Stimulated activated CD8-positive, alpha-beta memory T cell treated with anti-CD3 and anti-CD28 coated beads, Interleukin-2, amount 100 ng/mL, for 48 hours (primary cell): ENCODE measurements at regions not wholly inside any gene's neighbourhood (a gene's known extent, or its start where the extent isn't known, plus 50 kb on each side); places are given as distances from the start of the nearest gene placed in this dataset.
A peak's percentile ranks its signal among the peaks of the same experiment; 100 is the strongest.

ENCODE experiments used
- DNase-seq, 2 donors: peaks; one replicate each; pipeline ENCODE4 v3.0.0-alpha.2; 2020; ENCODE audit warnings: low read depth in 2 of 2

DNA sequence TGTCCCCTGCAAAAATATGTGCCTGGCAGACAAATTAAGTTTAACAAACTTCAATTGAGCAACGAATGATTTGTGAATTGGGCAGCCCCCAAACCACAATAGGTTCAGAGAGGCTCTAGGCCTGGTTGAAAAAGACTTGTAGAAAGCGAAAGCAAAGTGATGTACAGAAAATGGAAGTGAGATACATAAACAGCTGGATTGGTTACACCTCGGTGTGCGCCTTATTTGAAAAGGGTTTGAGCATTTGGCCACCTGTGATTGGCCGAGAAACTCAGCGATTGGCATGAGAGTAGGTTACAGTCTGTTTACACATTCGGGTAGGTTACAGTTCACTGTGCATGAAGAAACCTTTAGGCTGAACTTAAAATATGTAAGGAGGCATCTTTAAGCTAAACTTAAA, 136.9 kb downstream of the CD83 start:
- no peak for DNase-seq

DNA sequence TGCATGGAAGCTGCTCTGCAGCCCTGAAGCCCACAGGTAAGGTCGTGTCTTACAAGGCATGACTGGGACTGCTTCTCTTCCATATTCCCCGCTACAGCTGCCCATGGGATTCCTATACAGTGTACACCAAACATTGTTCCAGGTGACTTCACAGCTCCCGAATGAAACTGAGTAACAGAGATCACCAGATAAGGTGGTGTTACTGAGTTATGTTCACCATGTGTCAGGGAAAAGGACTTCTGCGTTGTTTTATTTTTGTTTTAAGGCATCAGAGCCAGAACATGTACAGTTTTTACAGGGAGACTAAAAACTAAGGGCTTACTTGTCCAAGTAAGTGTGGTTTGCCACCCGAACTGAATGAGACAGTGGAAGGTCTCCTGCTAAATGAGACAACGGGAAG, 138.3 kb downstream of the CD83 start:
- DNase-seq: no peak

DNA sequence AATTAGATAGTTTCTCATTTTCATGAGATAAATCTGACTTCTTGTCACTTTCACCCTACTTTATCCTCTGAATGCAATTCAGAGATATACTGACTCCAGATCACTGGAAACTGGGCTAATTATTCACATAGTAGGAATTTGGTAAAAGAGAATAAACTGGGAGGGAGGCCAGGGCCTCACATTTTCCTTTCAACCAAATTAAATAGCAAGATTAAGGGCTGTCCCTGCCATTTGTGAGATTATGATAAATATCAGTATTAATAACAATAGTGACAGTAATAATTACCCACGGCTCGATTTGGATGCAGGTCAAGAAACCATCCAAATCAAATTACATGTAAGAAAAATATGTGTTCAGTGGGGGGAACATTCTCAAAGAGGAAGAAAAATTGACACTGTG, 140.5 kb downstream of the CD83 start:
- no peak for DNase-seq

DNA sequence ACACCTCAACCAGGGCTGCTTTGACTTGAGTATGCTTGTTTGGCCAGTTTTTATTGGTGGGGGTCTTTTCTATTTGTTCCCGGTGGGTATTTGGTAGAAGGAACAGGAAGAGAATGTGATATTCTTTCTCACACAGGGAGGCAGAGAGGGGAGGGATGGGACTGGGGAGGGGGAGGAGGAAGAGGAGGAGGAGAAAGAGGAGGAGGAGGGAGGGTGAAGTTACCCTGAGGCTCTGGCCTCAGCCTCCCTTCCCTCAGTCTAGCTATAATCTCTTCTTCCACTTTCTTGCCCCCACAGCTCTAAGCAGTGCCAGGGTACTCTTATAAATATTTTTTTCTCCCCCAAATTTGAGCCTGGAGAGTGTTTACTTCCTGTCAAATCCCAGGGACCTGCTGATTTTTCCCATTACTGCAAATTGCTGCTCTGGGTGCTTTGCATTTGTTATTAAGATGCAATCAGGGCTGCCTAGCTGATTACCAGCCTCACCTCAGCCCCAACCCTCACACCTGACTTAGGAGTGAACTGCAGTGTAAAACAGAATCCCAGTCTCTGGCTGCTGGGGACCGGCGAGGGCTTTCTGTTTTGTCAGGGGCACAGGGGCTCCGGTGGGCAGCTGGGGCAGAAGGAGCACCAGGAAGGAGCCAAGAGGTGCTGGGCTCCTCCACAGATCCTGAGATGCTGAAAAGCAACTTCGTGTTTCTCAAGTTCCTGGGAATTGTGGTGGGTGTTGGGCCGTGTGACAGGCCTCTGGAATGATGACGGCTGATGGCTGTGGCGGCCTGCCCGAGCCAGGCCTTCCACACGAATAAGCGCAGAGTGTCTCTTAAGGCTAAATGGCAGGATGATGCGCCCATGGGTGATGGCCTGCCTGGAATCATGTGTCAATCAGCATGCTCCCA, 141.4 kb downstream of the CD83 start:
- DNase-seq: no peak

DNA sequence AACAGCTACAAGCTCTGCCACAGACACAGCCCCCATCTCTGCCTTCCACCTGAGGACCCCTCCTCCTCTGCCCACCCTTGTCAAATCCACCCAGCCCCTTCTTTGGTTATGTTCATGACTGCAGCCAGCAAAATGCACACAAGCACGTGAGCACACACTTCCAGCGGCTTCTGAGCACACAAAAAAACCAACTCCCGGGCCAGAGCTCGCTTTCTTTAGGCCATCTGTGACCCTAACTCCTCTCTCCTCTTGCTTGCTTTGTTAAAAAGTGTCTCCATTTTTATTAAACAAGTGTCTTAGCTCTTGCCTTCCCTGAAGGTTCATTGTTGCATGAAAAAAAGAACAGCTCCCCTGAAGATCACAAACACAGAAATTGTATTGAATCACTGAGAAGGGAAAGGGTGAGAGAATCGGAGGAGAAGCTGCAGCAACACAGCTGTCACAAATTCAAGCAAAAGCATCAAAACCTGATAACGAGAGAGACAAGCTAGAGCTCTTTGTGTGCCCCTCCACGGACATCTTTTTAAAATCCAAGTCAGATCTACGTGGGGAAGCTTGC, 142.1 kb downstream of the CD83 start:
- DNase-seq: no peak

DNA sequence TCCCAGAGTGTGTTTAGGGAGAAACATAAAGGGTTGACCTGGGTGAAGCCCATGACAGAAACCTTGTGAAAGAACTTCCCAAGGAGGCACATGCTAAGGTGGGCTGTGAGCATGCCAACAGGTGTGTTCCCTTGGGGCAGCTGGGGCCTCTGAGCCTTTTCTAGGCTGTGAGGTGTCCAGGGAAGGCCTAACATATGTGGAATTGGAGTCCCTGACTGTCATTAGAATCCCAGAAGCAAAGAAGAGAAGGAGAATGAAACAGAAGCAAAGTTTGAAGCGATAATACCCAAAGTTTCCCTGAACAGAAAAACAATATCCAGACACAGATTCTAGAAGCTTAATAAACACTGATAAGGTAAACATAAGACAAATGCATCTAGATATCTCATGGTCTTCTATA, 143.3 kb downstream of the CD83 start:
- no peak for DNase-seq

DNA sequence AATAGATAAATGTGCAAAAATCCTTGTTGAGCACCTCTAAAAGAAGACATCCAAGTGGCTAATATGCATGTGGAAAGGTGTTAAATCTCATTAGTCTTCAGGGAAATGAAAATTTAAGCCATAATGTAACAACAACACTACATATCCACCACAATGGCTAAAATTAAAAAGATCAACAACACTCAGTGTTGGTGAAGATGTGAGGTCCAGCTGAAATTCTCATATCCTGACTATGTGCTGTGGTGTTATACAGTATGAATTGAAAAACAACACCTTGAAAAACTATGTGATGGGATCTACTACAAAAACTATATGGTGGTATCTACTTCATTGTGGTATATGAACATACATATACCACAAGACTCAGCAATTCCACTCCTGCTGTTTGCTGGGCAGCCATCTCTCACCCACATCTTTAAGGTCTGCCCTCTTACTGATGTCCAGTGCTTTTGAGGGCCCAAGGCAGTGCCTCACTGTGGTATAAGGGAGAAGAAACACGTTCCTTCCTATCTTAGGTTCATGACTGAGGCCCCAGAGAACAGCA, 146.4 kb downstream of the CD83 start:
- DNase-seq: no peak

DNA sequence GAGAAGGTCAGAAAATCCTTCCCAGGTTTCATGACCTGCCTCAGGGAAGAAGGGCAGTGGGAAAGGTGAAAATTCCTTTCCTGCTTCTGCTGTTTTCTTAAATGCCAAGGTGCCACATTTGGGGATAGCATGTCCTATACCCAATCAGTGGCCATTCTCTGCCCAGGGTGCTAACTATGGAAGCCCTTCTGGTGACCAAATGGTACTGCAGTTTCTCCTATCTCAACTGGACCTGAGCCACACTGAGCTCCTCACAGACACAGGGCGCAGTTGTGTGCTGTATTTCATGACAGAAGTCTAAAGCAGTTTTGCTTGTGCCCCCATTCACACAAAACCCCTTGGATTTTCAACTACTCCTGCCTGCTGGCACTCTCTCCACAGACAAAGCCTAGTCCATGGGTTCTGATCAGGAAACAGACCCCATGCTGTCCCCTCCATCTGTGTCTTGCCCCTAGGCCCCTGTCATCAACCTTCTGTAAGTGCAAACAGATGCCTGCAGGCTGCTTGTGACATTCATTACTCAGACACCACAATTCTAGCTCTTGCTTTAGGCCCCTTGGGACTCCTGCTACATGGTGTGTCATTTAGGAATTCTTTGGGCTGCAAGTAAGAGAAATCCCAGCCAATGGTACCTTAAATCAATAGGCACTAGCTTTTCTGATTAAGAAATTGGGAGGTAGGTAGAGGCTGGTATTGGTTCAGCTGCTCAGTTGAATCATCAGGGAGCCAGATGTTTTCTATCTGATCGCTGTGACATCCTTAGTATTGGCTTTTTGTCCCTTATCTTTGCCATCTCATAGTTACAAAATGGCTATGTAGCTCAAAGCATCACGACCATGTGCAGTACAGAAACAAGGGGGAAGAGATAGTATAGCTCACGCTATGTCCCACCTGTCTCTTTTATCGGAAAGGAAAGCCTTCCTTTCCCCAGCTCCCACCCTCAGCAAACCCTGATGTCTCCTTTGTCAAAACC, 147.8 kb downstream of the CD83 start:
- no peak for DNase-seq

DNA sequence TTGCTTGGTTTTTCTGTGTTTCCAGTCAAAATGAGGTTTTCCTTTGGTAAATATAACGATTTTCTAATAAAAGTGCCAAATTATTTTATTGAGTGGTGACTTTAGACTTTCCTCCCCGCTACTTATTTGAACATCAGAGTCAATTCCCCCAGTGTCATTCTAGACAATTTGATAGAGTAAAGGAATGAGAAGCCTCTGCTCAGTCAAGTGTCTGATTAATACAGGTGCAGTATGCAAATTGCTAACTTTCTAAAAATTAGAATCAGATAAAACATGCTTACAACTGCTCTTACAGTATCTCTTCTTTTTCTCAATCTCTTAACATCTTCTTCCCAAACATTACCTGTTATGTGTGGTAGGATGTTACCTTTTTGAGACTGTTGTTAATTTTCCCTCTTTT, 148.7 kb downstream of the CD83 start:
- no peak for DNase-seq

DNA sequence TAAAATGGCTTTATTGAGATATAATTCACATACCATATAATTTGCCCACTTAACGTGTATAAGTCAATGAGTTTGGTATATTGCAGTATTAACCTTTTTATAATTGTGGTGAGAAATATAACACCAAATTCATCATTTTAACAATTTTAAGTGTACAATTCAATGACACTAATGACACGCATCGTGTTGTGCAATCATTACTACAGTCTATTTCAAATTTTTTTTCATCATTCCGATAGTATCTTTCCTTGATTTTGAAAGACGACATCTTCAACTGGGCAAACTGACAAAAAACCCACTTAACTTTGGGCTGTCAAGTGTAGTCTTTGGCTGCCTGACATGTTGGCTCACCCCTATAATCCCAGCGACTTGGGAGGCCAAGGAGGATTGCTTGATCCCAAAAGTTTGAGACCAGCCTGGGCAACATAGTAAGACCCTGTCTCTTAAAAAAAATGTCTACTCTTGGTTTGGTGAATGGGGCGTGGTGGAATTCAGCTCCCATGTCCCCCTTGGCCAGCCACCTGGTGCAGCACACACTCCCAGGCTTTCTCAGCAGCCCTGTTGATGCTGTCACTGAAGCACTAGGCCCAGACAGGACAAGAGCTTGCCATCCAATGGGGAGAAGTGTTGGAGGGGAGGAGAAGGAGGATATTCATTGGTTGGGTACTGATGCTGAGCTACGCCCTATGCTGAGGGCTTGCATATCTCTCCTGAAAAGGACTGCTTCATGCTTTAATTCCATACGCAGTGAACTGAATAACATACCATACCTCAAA, 150.5 kb downstream of the CD83 start:
- DNase-seq: no peak

DNA sequence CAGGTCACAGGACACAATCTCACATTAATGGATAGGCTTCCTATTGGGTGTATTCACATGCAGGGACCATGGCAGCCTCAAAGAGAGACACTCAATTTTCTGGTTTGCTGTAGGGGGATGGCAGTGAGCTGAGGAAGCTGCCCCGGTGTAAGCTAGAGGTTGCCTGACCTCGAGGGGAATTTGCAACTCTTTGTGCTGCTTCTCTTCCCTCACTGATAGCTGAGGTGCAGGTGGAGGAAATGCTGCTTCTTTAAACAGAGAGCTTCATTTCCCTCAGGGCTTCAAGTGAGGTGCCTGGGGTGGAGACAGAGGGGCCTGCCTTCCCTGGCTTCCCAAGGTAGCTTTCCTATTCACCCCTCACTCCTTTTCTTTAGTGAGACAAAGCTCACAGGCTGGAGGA, 151.9 kb downstream of the CD83 start:
- no peak for DNase-seq

DNA sequence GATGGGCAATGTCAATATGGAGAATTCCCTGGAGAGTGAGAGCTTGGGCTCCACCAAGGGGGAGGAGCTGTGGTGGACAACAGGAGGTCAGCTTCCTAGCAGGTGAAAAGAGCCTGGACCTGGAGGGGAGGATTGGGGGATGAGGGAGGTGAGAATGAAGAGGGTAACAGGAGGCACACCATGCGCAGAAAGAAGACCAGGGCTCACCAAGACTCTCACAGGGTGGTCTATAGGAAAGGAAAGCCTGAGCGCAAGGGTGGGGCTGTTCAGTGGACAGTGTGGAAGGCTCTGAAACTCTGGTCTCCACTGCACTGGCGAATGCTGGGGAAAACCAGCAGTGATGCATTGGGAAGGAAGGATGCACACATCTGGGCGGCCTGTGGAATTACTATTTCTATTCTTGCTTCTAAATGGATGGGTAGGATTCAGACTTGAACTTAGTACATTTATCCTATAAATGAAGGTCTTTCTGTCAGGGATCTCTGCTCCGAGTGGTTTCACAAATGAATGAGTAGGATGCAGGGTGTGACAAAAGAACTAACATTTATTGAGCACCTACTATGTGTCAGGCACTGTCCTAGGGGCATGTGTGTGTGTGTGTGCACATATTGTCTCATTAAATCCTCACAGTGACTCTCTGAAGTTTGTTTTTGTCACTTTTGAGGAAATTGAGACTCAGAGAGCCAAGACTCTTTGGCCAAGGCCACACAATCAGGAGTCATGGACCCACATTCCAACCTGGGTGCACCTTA, 152.7 kb downstream of the CD83 start:
- DNase-seq: no peak

DNA sequence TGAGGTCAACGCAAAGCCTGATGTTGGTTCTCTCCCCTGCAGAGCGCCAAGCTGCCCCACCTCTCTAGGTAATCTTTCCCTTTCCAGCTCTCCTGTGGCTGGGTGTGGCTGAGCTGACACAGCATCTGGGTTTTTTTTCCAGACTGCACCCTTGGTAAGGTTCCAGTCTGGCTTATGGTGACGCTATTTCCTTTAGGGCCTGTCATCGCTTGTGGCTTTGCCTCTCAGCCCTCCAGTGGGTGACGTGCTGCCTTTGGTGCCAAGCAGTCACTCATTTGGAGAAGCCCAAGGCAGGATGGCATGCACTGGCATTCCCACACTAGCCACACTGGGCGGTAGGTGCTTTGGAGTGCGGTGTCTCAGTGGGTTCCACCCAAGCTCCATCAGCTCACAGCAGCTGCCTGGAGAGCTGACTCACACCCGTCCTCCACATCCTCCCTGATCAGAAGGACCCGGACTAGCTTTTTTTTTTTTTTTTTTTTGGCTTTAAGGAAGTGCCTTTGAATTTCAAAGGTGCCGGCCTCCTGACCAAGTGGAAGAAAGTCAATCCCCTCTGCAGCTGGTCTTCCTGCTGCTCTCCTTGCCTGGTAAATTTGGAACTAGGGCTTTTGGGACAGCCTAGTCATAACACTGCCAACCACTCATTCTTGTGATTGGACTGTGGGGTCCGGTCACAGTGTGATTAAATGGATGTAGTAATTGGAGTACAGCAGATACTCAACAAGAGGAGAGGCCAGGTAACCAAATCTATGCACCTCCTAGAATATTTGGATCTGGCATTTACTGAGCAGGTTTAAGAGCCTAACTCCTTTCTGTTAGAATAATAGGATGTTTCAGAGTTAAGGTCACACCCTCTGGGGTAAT, 153.6 kb downstream of the CD83 start:
- peak; percentile 13 to 49 for DNase-seq

DNA sequence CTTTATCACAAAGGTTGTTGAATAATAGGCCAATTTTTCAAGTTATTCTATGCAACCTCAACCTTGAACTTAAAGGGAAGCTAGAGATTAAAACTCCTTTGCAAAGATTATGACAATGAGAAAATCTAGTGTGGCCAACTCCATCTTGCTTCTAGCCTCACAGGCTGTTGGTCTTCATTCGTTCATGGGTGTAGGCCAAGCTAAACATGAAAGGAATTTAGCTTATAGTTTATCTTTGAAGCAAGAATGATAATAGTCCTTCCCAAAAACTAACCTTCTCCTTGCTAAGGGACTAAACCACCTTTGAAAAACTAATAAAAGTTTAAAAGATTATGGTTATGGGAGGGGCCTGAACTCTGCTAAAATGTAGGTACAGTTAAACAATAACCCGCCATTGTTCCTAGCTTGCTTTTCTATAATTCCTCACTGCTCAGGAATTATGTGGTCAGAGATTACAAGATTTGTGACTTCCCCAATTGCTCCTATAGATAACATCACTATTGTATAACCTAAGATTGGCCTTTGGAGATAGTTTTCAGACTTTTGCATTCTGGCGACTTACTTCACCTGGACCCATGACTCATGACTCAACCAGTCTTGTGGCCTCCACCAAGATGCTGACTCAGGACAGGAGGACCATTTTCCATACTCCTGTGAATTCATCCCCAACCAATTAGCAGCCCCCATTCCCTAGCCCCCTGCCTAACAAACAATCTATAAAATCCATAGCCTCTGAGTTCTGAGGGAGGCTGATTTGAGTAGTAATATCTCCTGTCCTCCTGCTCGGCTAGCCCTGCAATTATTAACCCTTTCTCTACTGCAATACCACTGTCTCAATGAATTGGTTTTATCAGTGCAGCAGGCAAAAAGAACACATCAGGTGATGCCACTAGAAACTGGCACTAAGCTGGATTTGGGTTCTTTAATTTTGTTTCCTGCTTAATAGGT, 154.5 kb downstream of the CD83 start:
- no peak for DNase-seq

DNA sequence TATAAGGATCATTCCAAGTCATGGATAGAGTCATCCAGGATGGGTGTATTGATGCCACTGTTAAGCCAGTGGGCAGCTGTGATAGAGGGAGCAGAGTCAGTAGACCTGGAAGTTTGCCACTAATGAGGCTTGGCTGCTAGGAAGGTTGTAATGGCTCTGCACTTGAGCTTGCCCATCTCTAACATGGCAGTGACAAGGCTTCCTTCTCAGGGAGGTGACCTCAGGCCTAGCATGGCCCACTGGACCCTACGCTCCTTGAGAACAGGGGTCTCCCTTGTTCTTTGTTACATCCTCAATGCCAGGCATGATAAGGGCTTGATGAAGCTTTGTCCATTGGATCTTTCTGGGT, 155.1 kb downstream of the CD83 start:
- DNase-seq: no peak

DNA sequence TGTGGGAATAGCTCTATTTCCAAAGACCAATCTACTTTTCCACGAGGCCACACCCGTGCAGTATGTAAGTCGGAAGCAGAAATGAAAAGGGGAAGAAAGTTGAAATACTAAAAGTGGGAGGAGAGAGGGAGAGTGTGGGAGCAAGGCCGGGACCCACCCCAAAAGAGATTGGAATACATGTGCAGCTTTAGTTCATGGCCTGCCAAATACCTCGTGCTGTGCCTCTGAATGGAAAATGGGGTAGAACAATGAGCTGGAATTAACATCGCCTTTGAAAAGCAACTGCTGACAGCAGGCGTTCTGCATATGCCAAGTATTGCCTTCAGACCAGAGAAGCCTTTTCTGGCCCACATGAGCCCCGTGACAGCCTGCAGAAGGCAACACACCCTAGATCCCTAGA, 155.6 kb downstream of the CD83 start:
- no peak for DNase-seq

DNA sequence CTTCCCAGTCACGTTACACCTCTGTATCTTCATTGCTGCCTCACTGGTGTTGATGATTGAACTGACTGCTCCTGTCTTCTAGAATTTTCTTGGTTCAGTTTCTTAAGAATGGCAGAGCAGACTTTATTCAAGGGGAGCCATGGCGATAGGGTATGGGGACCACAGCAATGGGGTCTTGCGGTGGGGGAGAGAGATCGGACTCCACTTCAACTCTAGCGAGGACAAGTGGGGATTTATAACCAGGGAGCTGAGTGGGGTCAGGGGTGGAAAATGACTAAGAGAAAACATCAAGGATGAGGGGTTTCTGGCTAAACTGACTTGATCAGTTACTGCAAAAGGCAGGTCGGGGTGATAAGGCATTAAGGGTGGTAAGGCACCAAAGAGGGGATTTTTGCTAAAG, 156.4 kb downstream of the CD83 start:
- no peak for DNase-seq
